Urinary bladder (tissue), 3 donors: ENCODE measurements at regions not wholly inside any gene's neighbourhood (a gene's known extent, or its start where the extent isn't known, plus 50 kb on each side); places are given as distances from the start of the nearest gene placed in this dataset.
"Not testable (repeated sequence)": the region's sequence is repeated elsewhere in the genome, so short reads cannot be mapped to it uniquely, and the experiment has no call there.

Experiments
- DNase-seq: peaks from one replicate; pipeline ENCODE4 v3.0.0-alpha.2; 2015; ENCODE audit errors: extremely low spot score
- H3K27ac ChIP-seq: one replicate; pipeline ENCODE4 v1.5.1; 2013; ENCODE audit warnings: low read depth, mild to moderate bottlenecking, moderate library complexity
- H3K36me3 ChIP-seq: one replicate; pipeline ENCODE4 v1.6.1; 2013; ENCODE audit warnings: mild to moderate bottlenecking, moderate library complexity; ENCODE audit not compliant: insufficient read depth
- H3K4me1 ChIP-seq: one replicate; pipeline ENCODE4 v1.6.1; 2013; ENCODE audit warnings: mild to moderate bottlenecking, moderate library complexity; ENCODE audit not compliant: insufficient read depth
- H3K4me3 ChIP-seq: one replicate; pipeline ENCODE4 v1.5.1; 2013; ENCODE audit warnings: low read depth, low read length
- WGBS: extraction: QIAGEN DNeasy Blood & Tissue Kit; methylation state at CpG from one replicate; pipeline ENCODE4 v1.1.7; 2013; 5-methylcytosine and 5-hydroxymethylcytosine counted together
- donor health status: healthy with polysubstance abuse.
- donor health status: healthy.

GRCh38 chr4:81346719-81347118, 125.0 kb downstream of the RASGEF1B start:
- Histone ChIP-seq H3K27ac (no peak overlapping the region), H3K4me1 (no peaks in the 10 kb centered on the region), H3K4me3 (no peak overlapping the region), H3K36me3 (no peaks in the 10 kb centered on the region)
- 98% methylated on average over 1 of the region's 1 CpG for WGBS
- DNase-seq = no peak

DNA sequence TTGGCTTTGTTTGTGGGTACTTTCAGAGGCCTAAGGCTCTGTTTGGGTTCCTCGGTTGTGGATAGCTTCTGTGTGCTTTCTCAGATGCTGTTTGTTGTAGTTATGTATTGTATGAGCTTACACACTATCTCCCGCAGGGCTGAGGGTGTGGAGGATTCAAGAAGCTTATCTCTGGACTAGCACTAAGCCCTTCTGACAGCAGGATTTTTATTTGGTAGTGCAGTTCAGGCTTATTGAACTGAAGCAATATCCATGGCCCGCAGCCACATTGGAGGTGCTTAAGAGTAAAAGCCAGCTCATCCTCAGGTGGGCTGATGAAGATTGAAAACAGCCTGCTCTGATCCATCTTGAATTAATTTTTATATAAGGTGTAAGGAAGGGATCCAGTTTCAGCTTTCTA, 128.2 kb downstream of the RASGEF1B start:
- Histone ChIP-seq H3K36me3 (no peaks in the 10 kb centered on the region), H3K27ac (no peak overlapping the region), H3K4me3 (no peak overlapping the region), H3K4me1 (no peaks in the 10 kb centered on the region)
- no peak for DNase-seq
- WGBS = 48% methylated on average over 3 of the region's 3 CpGs

DNA sequence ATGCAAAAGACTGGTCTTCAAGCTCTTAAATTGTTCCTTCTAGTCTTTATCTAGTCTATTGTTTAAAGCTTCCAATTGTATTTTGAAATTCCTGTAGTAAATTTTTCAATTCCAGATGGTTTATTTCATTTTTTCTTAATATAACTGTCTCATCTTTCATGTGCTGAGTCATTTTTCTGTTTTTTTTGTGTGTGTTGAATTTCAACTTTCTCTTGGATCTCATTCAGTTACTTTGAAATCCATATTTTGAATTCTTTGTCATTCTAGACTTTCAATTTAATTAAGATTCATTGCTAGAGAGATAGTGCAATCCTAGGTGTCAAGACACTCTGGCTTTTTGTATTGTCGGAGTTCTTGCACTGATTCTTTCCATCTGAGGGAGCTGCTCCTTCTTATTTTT, 128.0 kb upstream of the PRKG2 start:
- no peaks in the 10 kb centered on the region for H3K36me3 ChIP-seq
- H3K4me1 ChIP-seq = no peaks in the 10 kb centered on the region
- no peak overlapping the region for H3K4me3 ChIP-seq
- DNase-seq = no peak
- no peak overlapping the region for H3K27ac ChIP-seq
- 85% methylated on average over 1 of the region's 1 CpG for WGBS

GRCh38 chr4:81337211-81337610, 122.2 kb upstream of the PRKG2 start:
- WGBS = 32% methylated on average over 1 of the region's 1 CpG
- H3K4me1 ChIP-seq = no peaks in the 10 kb centered on the region
- no peak for DNase-seq
- no peak overlapping the region for H3K27ac ChIP-seq
- H3K4me3 ChIP-seq = no peak overlapping the region
- H3K36me3 ChIP-seq = no peaks in the 10 kb centered on the region

- H3K27ac ChIP-seq = no peak overlapping the region
- H3K4me1 ChIP-seq = no peaks in the 10 kb centered on the region
- no peak overlapping the region for H3K4me3 ChIP-seq
- no peak for DNase-seq
- H3K36me3 ChIP-seq = no peaks in the 10 kb centered on the region
- 64% methylated on average over 5 of the region's 5 CpGs for WGBS
Observed at GRCh38 chr4:81335122-81335912, 120.3 kb upstream of the PRKG2 start.

- Histone ChIP-seq H3K4me1 (no peaks in the 10 kb centered on the region), H3K4me3 (no peak overlapping the region), H3K36me3 (no peaks in the 10 kb centered on the region), H3K27ac (no peak overlapping the region)
- no peak for DNase-seq
- WGBS = 0% methylated on average over 1 of the region's 1 CpG
Observed at GRCh38 chr4:81330018-81330417, 115.0 kb upstream of the PRKG2 start.

- no peaks in the 10 kb centered on the region for H3K36me3 ChIP-seq
- 90% methylated on average over 3 of the region's 3 CpGs for WGBS
- no peaks in the 10 kb centered on the region for H3K4me1 ChIP-seq
- H3K4me3 ChIP-seq = no peak overlapping the region
- no peak overlapping the region for H3K27ac ChIP-seq
- no peak for DNase-seq
Observed at GRCh38 chr4:81326581-81326980, 111.6 kb upstream of the PRKG2 start.

- H3K4me3 ChIP-seq, H3K4me1 ChIP-seq, H3K36me3 ChIP-seq, H3K27ac ChIP-seq, DNase-seq: not testable (repeated sequence)
- 83% methylated on average over 3 of the region's 3 CpGs for WGBS
Observed at GRCh38 chr4:81324594-81324993, 109.6 kb upstream of the PRKG2 start.

GRCh38 chr4:81319657-81320056, 104.6 kb upstream of the PRKG2 start:
- no peak for DNase-seq
- Histone ChIP-seq H3K4me3 (no peak overlapping the region), H3K4me1 (no peaks in the 10 kb centered on the region), H3K27ac (no peak overlapping the region), H3K36me3 (no peaks in the 10 kb centered on the region)
- 96% methylated on average over 1 of the region's 1 CpG for WGBS

DNA sequence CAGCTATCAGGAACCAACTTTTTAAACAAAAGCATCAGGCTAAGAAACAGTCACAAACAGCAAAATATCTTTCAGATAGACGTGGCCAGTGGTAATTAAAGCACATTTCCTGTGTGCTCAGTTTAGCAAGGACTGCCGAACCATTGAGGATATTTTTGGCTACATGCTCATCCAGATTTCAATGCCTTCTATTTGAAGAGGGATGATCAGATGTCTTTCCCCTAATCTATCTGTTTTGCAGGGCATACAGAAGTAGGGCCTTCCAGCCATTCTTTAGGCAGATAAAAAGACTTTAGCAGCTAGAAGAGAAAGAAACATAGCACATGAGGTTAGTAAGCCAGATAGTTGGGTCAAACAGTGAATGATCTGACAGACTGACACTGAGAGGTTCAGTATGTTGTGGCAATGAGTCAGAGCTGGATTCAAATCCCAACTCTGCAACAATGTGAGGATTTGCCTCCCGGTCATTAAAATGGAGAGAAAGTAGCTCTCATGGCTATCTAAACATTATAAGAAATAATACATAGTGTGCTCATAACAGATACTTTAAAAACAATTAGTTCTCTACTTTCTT, 100.0 kb upstream of the PRKG2 start:
- no peak for DNase-seq
- no peaks in the 10 kb centered on the region for H3K36me3 ChIP-seq
- no peak overlapping the region for H3K4me3 ChIP-seq
- no peak overlapping the region for H3K27ac ChIP-seq
- H3K4me1 ChIP-seq = no peaks in the 10 kb centered on the region
- 30% methylated on average over 3 of the region's 3 CpGs for WGBS

- H3K36me3 ChIP-seq = no peaks in the 10 kb centered on the region
- no peaks in the 10 kb centered on the region for H3K4me1 ChIP-seq
- H3K27ac ChIP-seq = no peak overlapping the region
- H3K4me3 ChIP-seq = no peak overlapping the region
- peak; percentile 40 for DNase-seq
- WGBS = 49% methylated on average over 6 of the region's 6 CpGs
Observed at GRCh38 chr4:81314196-81314896, 99.3 kb upstream of the PRKG2 start.

- H3K36me3 ChIP-seq = no peaks in the 10 kb centered on the region
- no peak for DNase-seq
- no peak overlapping the region for H3K4me3 ChIP-seq
- H3K27ac ChIP-seq = no peak overlapping the region
- WGBS = 46% methylated on average over 2 of the region's 2 CpGs
- no peaks in the 10 kb centered on the region for H3K4me1 ChIP-seq
Observed at GRCh38 chr4:81307991-81308390, 93.0 kb upstream of the PRKG2 start.

- H3K4me3 ChIP-seq = no peak overlapping the region
- 58% methylated on average over 4 of the region's 4 CpGs for WGBS
- H3K27ac ChIP-seq = no peak overlapping the region
- DNase-seq = no peak
- H3K4me1 ChIP-seq = no peaks in the 10 kb centered on the region
- H3K36me3 ChIP-seq = no peaks in the 10 kb centered on the region
Observed at GRCh38 chr4:81304871-81305270, 89.8 kb upstream of the PRKG2 start.

GRCh38 chr4:81300352-81300751, 85.3 kb upstream of the PRKG2 start:
- WGBS = 98% methylated on average over 4 of the region's 4 CpGs
- H3K36me3 ChIP-seq, DNase-seq, H3K4me1 ChIP-seq, H3K27ac ChIP-seq, H3K4me3 ChIP-seq: not testable (repeated sequence)
